Fibroblast of lung (primary cell): ENCODE measurements at regions not wholly inside any gene's neighbourhood (a gene's known extent, or its start where the extent isn't known, plus 50 kb on each side); places are given as distances from the start of the nearest gene placed in this dataset.

Experiments
- EZH2 ChIP-seq: IDR thresholded peaks from 2 replicates; pipeline ENCODE4 v1.5.1; 2012; ENCODE audit warnings: low read length, control low read depth, mild to moderate bottlenecking; ENCODE audit errors: missing control alignments
- TF ChIP-seq, protein P1 (sequence below), 2 donors: IDR thresholded peaks in 1 of 2; conservative IDR thresholded peaks in 1 of 2; 1 replicate in 1 of 2; 2 replicates in 1 of 2; pipeline ENCODE4 v1.5.1; 2011 to 2012; ENCODE audit warnings: low read length in 2 of 2, control low read depth in 1 of 2, inconsistent platforms in 1 of 2, low read depth in 1 of 2, mild to moderate bottlenecking in 1 of 2

DNA sequence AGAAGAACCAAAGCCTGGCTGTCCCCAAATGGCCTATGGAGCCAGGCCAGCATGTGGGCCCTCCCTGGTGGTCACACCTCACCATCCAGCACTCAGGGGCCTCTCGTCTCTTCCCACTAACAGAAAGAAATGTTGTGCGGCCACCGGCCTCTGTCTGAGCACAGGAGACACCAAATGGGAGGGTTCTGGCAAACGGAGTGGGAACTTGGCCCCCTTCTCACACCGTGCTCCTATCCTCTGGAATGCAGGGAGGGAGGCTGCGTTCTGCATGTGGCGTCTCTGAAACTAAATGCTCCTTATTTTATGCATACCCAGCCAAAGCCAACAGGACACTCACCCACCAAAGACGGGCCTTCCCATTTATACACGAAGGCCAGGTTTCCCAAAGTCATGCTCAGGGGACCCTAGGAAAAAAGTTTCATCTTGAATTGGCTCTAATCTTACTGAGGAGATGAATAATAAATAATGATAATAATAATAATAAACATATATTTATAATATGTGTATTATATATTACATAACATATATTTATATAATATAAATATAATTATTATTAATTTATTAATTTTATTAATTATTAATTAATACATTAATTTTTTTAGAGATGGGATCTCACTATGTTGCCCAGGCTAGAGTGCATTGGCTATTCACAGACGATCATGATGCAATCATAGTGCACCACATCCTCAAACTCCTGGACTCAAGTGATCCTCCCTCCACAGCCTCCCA is 102.4 kb downstream of the FOXF2 start:
- TF ChIP-seq, protein P1, sequence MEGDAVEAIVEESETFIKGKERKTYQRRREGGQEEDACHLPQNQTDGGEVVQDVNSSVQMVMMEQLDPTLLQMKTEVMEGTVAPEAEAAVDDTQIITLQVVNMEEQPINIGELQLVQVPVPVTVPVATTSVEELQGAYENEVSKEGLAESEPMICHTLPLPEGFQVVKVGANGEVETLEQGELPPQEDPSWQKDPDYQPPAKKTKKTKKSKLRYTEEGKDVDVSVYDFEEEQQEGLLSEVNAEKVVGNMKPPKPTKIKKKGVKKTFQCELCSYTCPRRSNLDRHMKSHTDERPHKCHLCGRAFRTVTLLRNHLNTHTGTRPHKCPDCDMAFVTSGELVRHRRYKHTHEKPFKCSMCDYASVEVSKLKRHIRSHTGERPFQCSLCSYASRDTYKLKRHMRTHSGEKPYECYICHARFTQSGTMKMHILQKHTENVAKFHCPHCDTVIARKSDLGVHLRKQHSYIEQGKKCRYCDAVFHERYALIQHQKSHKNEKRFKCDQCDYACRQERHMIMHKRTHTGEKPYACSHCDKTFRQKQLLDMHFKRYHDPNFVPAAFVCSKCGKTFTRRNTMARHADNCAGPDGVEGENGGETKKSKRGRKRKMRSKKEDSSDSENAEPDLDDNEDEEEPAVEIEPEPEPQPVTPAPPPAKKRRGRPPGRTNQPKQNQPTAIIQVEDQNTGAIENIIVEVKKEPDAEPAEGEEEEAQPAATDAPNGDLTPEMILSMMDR (conservative IDR thresholded peaks at IDR 0.05 in 1 of 2, IDR thresholded peaks at IDR 0.05 in 1 of 2; ENCODE audit: low read depth in 1 of 2, low read length in 2 of 2) = no peak
- no peak for TF ChIP-seq EZH2
